GM23338 (cell line): ENCODE measurements at regions not wholly inside any gene's neighbourhood (a gene's known extent, or its start where the extent isn't known, plus 50 kb on each side); places are given as distances from the start of the nearest gene placed in this dataset.

Source experiments
- ATAC-seq: fragments of 200-7000 bp; cut with Tn5 transposase; 3 replicates; pipeline ENCODE4 v1.9.1; 2020
- DNase-seq: peaks from one replicate; pipeline ENCODE4 v3.0.0-alpha.2; 2015; ENCODE audit warnings: low spot score
- H2AFZ ChIP-seq: fragments of 200-600 bp; sonication (generic); 2 replicates; pipeline ENCODE4 v1.8.0; 2016; ENCODE audit warnings: antibody characterized with exemption, mild to moderate bottlenecking, moderate library complexity
- H3F3A ChIP-seq: fragments of 200-600 bp; sonication (generic); replicated peaks from 2 replicates; pipeline ENCODE4 v1.8.0; 2017; ENCODE audit warnings: antibody characterized with exemption, mixed run types, low read depth
- H3K27ac ChIP-seq: fragments of 200-600 bp; sonication (generic); 2 replicates; pipeline ENCODE4 v1.6.1; 2016; ENCODE audit warnings: low read depth
- H3K27me3 ChIP-seq: fragments of 200-600 bp; sonication (generic); 2 replicates; pipeline ENCODE4 v1.8.0; 2016; ENCODE audit warnings: mild to moderate bottlenecking, mixed run types, moderate library complexity; ENCODE audit not compliant: insufficient read depth
- H3K36me3 ChIP-seq: fragments of 200-600 bp; sonication (generic); 2 replicates; pipeline ENCODE4 v1.8.0; 2016; ENCODE audit warnings: mild to moderate bottlenecking; ENCODE audit not compliant: insufficient read depth
- H3K4me1 ChIP-seq: fragments of 200-600 bp; sonication (generic); 2 replicates; pipeline ENCODE4 v1.8.0; 2016; ENCODE audit warnings: mild to moderate bottlenecking, moderate library complexity; ENCODE audit not compliant: insufficient read depth
- H3K4me2 ChIP-seq: fragments of 200-600 bp; sonication (generic); 2 replicates; pipeline ENCODE4 v1.7.1; 2017; ENCODE audit warnings: mixed run types
- H3K4me3 ChIP-seq: fragments of 200-600 bp; sonication (generic); 2 replicates; pipeline ENCODE4 v1.6.1; 2016; ENCODE audit warnings: mixed run types
- H3K79me2 ChIP-seq: fragments of 200-600 bp; sonication (generic); replicated peaks from 2 replicates; pipeline ENCODE4 v1.8.0; 2017; ENCODE audit warnings: mild to moderate bottlenecking; ENCODE audit not compliant: insufficient read depth
- H3K9me2 ChIP-seq: fragments of 200-600 bp; sonication (generic); 2 replicates; pipeline ENCODE4 v1.8.0; 2017; ENCODE audit not compliant: insufficient read depth
- H4K20me1 ChIP-seq: fragments of 200-600 bp; sonication (generic); replicated peaks from 2 replicates; pipeline ENCODE4 v1.8.0; 2017; ENCODE audit warnings: mild to moderate bottlenecking; ENCODE audit not compliant: insufficient read depth
- H3K27ac Mint-ChIP-seq: 2 replicates; pipeline ENCODE4 v1.8.0; 2020; ENCODE audit warnings: inconsistent platforms, mild to moderate bottlenecking, moderate library complexity, mixed read lengths
- H3K27me3 Mint-ChIP-seq: 3 replicates; pipeline ENCODE4 v1.8.0; 2022; ENCODE audit warnings: low read depth, mild to moderate bottlenecking, moderate library complexity, mixed read lengths, inconsistent platforms; ENCODE audit not compliant: insufficient read depth, poor library complexity
- H3K36me3 Mint-ChIP-seq: 3 replicates; pipeline ENCODE4 v1.8.0; 2021; ENCODE audit warnings: low read depth, mild to moderate bottlenecking, inconsistent platforms, moderate library complexity, mixed read lengths
- H3K4me1 Mint-ChIP-seq: 3 replicates; pipeline ENCODE4 v1.8.0; 2020; ENCODE audit warnings: mild to moderate bottlenecking, inconsistent platforms, mixed read lengths
- H3K4me3 Mint-ChIP-seq: 3 replicates; pipeline ENCODE4 v1.8.0; 2021; ENCODE audit warnings: moderate library complexity, mild to moderate bottlenecking, inconsistent platforms, mixed read lengths
- H3K9me3 Mint-ChIP-seq: 3 replicates; pipeline ENCODE4 v1.8.0; 2020; ENCODE audit warnings: moderate library complexity, mild to moderate bottlenecking, inconsistent platforms, mixed read lengths
- CREB1 ChIP-seq: fragments of 250-450 bp; sonication (Bioruptor Pico); IDR thresholded peaks from 2 replicates; pipeline ENCODE4 v1.5.0; 2020; ENCODE audit warnings: low read depth, mild to moderate bottlenecking, moderate library complexity
- CTCF ChIP-seq, 2 experiments: fragments of 200-600 bp in 1 of 2; sonication (generic) in 1 of 2; conservative IDR thresholded peaks; 2 replicates each; pipeline versions ENCODE4 v1.5.1 to v1.6.1; 2016 to 2017; ENCODE audit warnings: antibody characterized with exemption in 2 of 2, low read depth in 2 of 2, mild to moderate bottlenecking in 2 of 2, moderate library complexity in 1 of 2
- ETS1 ChIP-seq: IDR thresholded peaks from 2 replicates; pipeline ENCODE4 v1.6.1; 2016; ENCODE audit warnings: antibody characterized with exemption
- EZH2 ChIP-seq: fragments of 200-600 bp; sonication (generic); IDR thresholded peaks from one replicate; pipeline ENCODE4 v1.8.0; 2017; ENCODE audit warnings: antibody characterized with exemption, mild to moderate bottlenecking, low read depth; ENCODE audit not compliant: unreplicated experiment
- EZH2phosphoT487 ChIP-seq: fragments of 200-600 bp; sonication (generic); IDR thresholded peaks from one replicate; pipeline ENCODE4 v1.8.1; 2018; ENCODE audit warnings: antibody characterized with exemption; ENCODE audit not compliant: unreplicated experiment
- JUNB ChIP-seq: IDR thresholded peaks from one replicate; pipeline ENCODE4 v1.6.1; 2016; ENCODE audit warnings: antibody characterized with exemption; ENCODE audit not compliant: unreplicated experiment
- NANOG ChIP-seq: IDR thresholded peaks from 2 replicates; pipeline ENCODE4 v1.6.1; 2016; ENCODE audit warnings: antibody characterized with exemption, borderline replicate concordance
- POLR2AphosphoS5 ChIP-seq: IDR thresholded peaks from 2 replicates; pipeline ENCODE4 v1.6.1; 2016; ENCODE audit warnings: antibody characterized with exemption, low read depth
- REST ChIP-seq: IDR thresholded peaks from one replicate; pipeline ENCODE4 v1.6.1; 2018; ENCODE audit warnings: antibody characterized with exemption; ENCODE audit not compliant: unreplicated experiment
- STAT1 ChIP-seq: IDR thresholded peaks from one replicate; pipeline ENCODE4 v1.6.1; 2016; ENCODE audit warnings: antibody characterized with exemption; ENCODE audit not compliant: unreplicated experiment
- ZNF114 ChIP-seq: fragments of 250-450 bp; sonication (Bioruptor Pico); IDR thresholded peaks from 2 replicates; pipeline ENCODE4 v1.5.0; 2020; ENCODE audit warnings: mild to moderate bottlenecking, moderate library complexity
- ZNF331 ChIP-seq: fragments of 250-450 bp; sonication (Bioruptor Pico); IDR thresholded peaks from 2 replicates; pipeline ENCODE4 v1.5.0; 2020; ENCODE audit warnings: low read depth, mild to moderate bottlenecking, moderate library complexity
- ZNF462 ChIP-seq: fragments of 250-450 bp; sonication (Bioruptor Pico); IDR thresholded peaks from 2 replicates; pipeline ENCODE4 v1.5.0; 2020; ENCODE audit warnings: mild to moderate bottlenecking, moderate library complexity

GRCh38 chr5:173397516-173397915, 69.3 kb upstream of the STC2 start:
- TF ChIP-seq ETS1 (no peak), POLR2AphosphoS5 (no peak), ZNF462 (CRISPR knock-in tag) (no peak), ZNF114 (CRISPR knock-in tag) (no peak), REST (no peak), CREB1 (no peak), NANOG (no peak), STAT1 (no peak), EZH2 (no peak), ZNF331 (CRISPR knock-in tag) (no peak), JUNB (no peak), CTCF (conservative IDR thresholded peaks at IDR 0.05; ENCODE audit: low read depth in 2 of 2) (no peak), EZH2phosphoT487 (no peak)
- no peaks in the 10 kb centered on the region for H3F3A ChIP-seq
- ATAC-seq: no peak
- H3K4me3 Mint-ChIP-seq: no peak overlapping the region
- peaks cover 8% of the 10 kb centered on the region; the same call in 2 of the 3 replicates for H3K9me3 Mint-ChIP-seq
- H3K9me2 ChIP-seq: peaks cover 5% of the 10 kb centered on the region; the same call in 1 of the 2 replicates
- no peak overlapping the region for H3K27ac ChIP-seq
- no peaks in the 10 kb centered on the region for H3K79me2 ChIP-seq
- H3K4me2 ChIP-seq: no peak overlapping the region
- no peaks in the 10 kb centered on the region; the same call in 2 of the 3 replicates for H3K4me1 Mint-ChIP-seq
- peaks cover 3% of the 10 kb centered on the region for H3K27me3 Mint-ChIP-seq
- DNase-seq: no peak
- H4K20me1 ChIP-seq: no peaks in the 10 kb centered on the region
- no peaks in the 10 kb centered on the region for H3K36me3 ChIP-seq
- H3K36me3 Mint-ChIP-seq: peaks cover 3% of the 10 kb centered on the region; the same call in 1 of the 3 replicates
- H3K4me1 ChIP-seq: no peaks in the 10 kb centered on the region
- no peak overlapping the region for H3K4me3 ChIP-seq
- H3K27me3 ChIP-seq: no peaks in the 10 kb centered on the region
- peak overlapping the region; percentile 74 for H2AFZ ChIP-seq
- H3K27ac Mint-ChIP-seq: no peak overlapping the region
